ENCODE measurements at regions not wholly inside any gene's neighbourhood (a gene's known extent, or its start where the extent isn't known, plus 50 kb on each side); places are given as distances from the start of the nearest gene placed in this dataset.
A peak's percentile ranks its signal among the peaks of the same experiment; 100 is the strongest.
"Not testable (repeated sequence)": the region's sequence is repeated elsewhere in the genome, so short reads cannot be mapped to it uniquely, and the experiment has no call there.

GRCh38 chr9:41643571-41644279 is 454.6 kb upstream of the ZNG1F start:
- DNase-seq (ENCODE audit: low read depth in 2 of 2, low spot score in 1 of 2), result peak in 1 of 2 donors; percentile 28

- DNase-seq (ENCODE audit: low read depth in 2 of 2, low spot score in 1 of 2), result not testable (repeated sequence)
These were observed 444.6 kb upstream of the ZNG1F start for GRCh38 chr9:41633726-41634125.

GRCh38 chr9:41623666-41624065 is 434.5 kb upstream of the ZNG1F start:
- not testable (repeated sequence) for DNase-seq (ENCODE audit: low read depth in 2 of 2, low spot score in 1 of 2)

GRCh38 chr9:41619254-41619653 is 430.1 kb upstream of the ZNG1F start:
- DNase-seq (ENCODE audit: low read depth in 2 of 2, low spot score in 1 of 2), result not testable (repeated sequence)

- DNase-seq (ENCODE audit: low read depth in 2 of 2, low spot score in 1 of 2), result not testable (repeated sequence)
These were observed 417.9 kb upstream of the ZNG1F start for GRCh38 chr9:41606961-41607547.

- not testable (repeated sequence) for DNase-seq (ENCODE audit: low read depth in 2 of 2, low spot score in 1 of 2)
These were observed 376.5 kb upstream of the ZNG1F start for GRCh38 chr9:41565572-41565971.

Data from stimulated activated CD8-positive, alpha-beta memory T cell treated with anti-CD3 and anti-CD28 coated beads, Interleukin-4, amount 100 ng/mL, for 4 hours (primary cell).